HG03558 (cell line): ENCODE measurements at regions not wholly inside any gene's neighbourhood (a gene's known extent, or its start where the extent isn't known, plus 50 kb on each side); places are given as distances from the start of the nearest gene placed in this dataset.

Source experiments
- ATAC-seq: cut with Tn5 transposase; IDR thresholded peaks from one replicate; pipeline ENCODE4 v1.9.1; 2021; ENCODE audit warnings: moderate number of reproducible peaks; ENCODE audit not compliant: unreplicated experiment; ENCODE audit errors: extremely low read depth

DNA sequence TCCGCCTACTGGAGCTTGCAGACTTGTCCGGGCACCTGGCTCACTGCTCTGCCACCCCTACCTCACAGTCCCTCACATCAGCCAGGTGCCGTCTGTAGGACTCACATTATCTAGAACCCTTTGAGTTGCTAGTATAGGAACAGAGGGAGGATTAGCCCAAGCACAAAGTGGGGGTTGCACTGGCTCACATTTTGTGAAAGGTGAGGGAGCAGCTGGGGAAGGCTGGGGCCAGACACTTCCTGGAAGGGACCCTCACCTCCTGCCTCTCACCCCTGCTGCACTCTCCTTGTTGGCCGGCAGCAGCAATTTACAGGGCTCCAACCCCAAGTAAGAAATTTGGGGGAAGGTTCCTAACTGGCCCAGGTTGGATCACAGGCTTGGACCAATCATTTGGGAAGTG, 1031.6 kb downstream of the BCL11B start:
- no peak for ATAC-seq

DNA sequence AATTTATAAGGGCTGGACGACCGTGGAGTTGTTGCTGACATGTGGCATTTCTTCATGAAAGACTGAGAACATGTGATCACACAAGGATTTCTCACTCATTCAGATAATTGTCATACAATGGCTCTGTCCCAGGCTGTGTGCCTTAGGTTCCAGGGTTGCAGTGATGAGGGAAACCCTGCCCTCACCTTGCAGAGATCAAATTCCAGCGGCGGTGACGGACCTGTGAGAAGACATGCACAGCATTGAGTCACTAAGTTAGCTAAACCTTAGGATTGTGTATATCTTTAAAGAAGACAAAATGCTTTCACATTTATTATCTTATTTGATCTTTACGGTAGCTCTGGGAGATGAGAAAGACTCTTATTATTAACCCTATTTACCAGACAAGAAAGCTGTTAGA, 1029.1 kb downstream of the BCL11B start:
- no peak for ATAC-seq

DNA sequence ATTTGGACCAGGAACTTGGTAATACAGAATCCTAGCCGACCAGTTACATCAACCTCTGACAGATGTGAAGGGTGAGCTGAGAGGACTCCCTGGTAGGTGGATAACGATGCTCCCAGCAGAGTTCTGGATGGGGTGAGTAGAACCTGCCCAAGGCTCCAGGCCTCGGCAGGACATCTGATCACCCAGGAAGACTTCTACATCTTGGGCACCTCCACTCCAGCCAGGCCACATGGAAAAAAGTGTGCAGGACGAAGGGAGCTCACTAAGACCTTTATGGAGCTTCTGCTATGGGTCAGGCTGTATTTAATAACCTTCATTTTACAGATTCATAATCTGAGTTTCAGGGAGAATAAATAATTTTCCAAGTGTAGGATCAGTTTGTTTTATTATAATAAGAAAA, 1028.7 kb downstream of the BCL11B start:
- ATAC-seq, result no peak

DNA sequence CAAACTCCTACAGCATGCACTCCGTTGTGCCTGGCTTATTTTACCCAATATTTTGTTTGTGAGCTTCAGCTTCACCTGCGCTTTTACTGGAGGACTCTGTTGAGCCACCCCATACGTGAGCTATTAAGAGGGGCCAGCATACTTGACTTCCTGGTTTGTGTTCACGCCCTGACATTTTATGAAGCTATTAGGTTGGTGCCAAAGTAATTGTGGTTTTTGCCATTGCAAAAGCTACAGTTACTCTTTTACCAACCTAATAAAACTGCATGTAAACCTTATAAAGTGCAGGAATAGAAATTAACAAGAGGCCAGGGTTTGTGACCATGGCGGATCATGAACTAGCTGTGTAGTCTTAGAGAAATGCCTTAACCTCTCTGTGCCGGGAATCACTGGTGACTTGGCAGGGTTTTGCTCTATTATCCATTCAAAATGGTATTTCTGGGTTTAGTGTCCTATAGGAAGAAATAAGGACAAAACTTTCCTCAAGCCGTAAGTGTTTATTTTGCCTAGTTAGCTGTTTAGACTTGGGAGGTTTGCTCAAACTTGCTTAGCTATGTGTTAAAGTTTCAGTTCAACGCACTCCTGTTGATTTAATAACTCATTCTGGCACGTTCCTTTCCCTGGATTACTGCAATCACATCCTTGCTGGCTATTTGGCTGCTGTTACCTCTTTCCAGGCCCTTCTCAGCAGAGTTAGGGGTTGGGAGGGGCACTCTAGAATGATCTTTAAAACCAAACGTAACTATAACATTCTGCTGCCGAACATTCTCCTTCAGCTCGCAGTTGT, 1027.6 kb downstream of the BCL11B start:
- ATAC-seq, result no peak

DNA sequence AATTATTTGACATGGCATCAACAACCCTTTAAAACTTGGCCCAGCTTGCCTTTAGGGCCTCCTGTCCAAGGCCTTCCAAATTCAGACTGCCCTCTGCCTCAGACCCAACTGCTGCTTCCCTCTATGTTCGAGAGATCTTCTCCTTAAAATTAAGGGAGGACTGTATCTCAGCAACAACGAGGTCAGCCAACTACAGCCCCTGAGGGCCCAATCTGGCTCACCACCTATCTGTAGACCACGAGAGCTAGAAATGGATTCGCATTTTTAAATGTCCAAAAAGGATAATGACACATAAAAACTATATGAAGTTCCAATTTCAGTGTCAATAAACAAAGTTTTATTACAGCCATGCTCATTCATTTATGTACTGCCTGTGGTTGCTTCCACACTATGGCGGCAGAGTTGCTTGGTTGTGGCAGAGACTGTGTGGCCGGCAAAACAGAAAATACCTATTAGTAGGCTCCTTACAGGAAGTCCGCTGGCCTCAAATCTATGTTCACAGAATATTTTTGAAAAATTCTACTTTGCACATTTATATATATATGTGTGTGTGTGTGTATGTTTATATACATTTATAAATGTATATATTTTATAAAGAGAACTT, 1026.9 kb downstream of the BCL11B start:
- ATAC-seq, result no peak

DNA sequence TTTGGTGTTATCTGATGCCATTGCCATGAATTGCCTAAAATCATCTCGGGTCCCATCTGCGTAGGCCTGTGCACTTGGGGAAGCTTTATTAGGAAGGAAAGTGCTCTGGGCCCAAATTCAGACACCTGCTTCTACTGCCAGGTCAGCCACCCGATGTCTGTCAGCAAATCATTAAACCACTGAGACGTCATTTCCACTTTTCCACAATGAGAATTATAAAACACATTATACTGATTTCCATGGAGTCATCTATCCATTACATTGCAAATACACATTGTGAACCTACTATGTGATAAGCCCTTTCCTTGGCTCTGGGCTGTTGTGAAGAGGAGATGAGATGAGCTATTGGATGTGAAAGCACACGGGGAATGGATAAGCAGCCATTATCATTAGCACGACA, 1022.9 kb downstream of the BCL11B start:
- ATAC-seq, result no peak

DNA sequence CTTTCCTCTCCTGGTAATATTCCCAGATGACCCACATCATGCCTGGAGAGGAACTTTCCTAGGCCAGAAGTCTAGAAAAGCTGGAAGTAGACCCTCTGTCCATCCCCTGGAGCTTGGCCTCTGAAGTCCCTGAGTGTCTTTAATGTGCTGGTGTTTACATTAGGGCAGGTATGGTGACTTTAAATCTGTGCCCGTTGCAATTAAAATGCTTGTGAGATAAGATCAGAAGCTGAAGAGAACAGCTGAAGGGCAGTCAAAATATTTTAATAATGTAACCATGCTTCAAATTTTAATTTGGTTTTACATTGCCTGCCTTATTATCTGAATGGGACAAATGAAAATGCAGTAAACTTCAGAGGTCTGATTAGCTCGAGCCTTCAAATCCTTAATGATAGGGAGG, 1022.5 kb downstream of the BCL11B start:
- ATAC-seq, result no peak

DNA sequence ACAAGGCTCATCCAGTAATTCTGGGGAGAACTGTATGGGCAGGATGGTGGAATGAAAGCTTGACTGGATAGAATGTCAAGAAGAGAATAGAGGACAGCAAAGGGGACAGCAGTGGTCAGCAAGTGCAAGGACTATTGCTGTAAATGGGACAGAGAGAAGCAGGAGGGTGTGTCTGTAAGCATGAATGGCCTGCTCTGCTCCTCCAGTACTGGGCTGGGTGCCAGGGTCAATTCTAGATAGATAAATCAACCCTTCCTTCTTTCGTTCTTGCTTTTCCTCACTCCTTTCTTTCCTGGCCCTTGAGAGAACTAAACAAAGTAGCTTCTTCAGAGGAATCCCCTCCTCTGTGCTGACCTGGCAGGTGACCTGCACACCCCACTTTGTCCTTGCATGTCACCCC, 1019.2 kb downstream of the BCL11B start:
- ATAC-seq, result no peak

DNA sequence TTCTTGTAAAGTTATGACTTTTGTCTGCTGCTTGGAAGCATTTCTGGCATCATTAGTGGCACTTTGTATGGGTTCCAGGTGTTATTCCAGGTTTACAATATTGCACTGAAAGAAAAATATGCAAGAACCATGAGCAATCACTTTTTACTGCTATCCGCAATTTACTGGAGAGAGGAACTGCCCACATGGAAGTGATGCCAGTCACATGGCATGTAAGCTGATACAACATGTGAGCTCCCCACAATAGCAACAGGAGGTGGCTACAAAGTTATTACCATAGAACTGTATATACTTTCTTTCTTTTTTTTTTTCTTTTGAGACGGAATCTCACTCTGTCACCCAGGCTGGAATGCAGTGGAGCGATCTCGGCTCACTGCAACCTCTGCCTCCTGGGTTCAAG, 1012.1 kb downstream of the BCL11B start:
- no peak for ATAC-seq

DNA sequence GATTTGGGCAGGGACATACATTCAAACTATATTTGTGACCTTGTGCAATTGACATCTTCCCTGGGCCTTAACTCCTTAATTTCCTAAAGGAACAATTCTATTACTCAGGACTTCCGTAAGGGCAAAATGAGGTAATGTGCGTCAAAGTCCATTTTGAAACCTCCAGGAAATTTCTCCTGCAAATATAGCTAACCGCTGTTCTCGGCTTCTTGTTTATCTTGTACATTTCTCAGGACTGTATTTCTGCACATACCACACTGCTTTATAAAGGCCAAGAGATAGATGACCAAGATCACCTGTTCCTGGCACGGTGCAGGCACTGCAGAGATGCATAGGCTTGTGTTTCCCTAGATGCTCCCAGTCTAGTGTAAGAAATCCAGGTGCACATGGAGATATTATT, 1009.4 kb downstream of the BCL11B start:
- ATAC-seq, result no peak

DNA sequence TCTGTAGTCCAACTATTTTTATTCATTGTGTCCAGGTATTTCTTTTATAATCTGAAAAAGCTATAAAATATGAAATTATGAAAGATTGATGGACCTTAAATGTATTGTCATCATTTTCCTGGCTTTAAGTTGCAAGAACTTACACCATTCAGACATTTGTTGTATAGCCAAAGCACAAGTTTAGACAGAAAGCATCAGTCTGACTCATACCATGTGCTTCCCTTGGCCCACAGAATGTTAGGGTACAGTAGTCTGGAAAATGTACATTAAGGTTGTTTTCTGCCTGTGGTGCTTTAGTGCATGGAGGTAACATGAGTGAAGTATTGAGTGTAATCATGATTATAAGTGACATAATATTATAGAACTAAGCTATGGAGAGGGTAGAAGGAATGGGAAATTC, 1002.5 kb downstream of the BCL11B start:
- ATAC-seq, result no peak

DNA sequence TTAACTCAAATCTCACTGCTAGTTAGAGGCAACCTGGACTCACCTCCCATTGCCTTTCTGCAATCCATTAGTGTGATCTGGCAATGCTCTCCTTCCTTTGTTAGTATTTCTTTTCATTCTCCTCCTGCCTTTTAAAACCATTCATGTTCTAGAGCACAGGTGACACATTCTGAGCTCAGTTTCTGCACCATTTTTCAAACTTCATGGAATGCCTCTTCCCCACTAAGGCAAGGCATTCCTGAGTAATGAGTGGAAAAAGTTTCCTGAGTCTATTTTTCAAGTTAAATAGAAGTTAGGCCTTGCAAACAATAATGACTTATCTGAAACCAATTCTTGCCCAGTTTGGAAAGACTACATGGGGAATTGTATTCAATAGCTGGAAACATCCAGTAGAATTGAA, 1001.8 kb downstream of the BCL11B start:
- ATAC-seq, result no peak

DNA sequence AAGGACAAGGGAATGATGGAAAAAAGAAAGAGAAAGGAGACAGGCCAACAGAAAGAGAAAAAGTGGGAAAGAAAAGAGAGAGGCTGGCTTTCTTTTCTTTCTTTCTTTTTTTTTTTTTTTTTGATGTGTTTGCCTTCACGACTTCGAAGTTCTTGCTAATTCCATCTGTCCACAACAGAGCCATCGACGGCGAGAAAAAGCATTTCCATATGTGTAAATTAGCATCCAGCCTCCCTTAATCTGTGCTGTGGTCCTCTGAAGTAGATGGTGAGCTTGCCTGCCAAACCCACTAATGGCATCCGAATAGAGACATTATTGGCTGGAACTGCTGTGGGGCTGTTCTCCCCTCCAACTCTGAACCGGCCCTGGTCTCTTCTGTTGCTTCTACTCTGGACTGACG, 997.4 kb downstream of the BCL11B start:
- ATAC-seq, result no peak

DNA sequence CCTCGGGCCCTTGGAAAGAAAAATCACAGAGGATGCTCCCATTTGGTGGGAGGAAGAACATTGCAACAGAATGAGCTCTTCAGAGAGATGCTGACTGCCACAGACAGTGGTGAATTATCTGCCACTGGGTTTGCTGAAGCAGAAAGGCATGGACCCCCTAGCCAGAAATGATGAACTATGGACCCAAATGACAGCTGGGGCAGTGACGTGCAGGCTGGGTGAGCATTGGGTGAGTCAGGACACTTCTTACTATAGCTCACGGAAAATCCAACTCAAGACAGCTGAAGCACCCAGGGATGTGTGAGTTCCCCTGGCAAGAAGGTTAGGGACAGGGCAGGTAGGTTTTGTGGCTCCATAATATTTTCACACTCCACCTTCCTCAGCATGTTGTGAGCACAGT, 993.2 kb downstream of the BCL11B start:
- ATAC-seq, result no peak

DNA sequence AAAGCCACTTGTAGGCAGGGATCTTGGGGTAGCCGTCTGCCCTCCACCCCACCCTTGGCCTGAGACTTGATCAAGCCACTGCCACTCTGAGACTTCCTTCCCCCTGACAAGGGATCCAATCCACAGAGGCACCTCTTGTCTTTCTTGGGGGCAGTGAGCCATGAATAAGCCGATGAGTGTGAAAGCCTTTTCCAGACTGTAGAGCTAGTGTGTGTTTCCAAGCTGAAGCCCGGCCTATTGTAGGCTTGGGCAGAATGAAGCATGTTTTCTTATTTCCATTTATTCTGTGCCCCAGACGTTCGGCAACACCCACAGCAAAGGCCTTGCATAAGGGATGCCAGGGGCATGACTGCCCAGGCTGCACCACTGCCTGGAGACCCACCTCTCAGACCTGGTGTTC, 991.6 kb downstream of the BCL11B start:
- no peak for ATAC-seq

DNA sequence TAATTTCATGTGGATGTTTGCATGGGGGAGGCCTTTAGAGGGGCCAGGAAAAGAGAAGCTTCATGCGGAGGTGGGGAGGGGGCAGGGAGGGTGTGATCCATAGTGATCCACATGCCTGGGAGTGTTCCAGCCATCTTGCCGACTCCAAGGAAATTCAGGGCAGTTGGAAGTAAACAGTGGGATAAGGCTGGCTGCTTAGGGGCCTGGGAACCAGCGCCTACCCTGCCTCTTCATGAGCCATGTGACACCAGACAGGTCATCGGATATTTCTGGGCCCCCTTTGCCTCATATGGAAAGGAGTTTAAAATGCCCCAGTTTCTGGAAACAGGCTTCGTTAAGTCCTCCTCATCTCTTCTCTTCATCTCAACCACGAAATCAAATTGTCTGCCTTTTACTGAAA, 983.2 kb downstream of the BCL11B start:
- no peak for ATAC-seq

DNA sequence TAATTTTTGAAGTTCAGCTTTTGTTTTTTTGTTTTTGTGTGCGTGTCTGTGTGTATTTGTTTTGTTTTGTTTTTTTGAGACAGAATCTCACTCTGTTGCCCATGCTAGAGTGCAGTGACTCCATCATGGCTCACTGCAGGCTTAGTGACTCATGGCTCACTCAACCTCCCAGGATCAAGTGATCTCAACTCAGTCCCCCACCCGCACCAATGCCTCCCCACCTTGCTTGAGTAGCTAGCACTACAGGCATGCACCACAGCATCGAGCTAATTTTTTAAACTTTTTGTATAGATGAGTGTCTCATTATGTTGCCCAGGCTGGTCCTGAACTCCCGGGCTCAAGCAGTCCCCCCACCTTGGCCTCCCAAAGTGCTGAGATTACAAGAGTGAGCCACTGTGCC, 981.4 kb downstream of the BCL11B start:
- no peak for ATAC-seq

DNA sequence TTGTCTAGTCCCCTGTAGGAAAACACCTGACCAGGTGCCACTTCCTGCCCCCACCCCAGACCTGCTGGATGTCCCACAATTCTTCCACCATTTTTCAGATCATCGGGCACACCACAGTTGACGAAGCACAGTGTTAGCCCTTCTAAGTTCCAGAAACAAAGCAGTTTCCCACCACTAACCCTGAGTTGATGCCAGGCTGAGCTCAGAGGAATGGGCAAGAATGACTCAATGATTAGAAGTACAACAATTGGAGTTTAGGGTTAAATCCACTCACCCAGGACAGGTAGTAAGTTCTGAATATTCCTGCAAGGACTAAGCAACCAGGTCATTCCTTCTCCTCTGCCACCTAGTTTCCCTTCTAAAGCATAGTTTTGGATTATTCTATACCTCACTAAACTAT, 979.8 kb downstream of the BCL11B start:
- no peak for ATAC-seq

DNA sequence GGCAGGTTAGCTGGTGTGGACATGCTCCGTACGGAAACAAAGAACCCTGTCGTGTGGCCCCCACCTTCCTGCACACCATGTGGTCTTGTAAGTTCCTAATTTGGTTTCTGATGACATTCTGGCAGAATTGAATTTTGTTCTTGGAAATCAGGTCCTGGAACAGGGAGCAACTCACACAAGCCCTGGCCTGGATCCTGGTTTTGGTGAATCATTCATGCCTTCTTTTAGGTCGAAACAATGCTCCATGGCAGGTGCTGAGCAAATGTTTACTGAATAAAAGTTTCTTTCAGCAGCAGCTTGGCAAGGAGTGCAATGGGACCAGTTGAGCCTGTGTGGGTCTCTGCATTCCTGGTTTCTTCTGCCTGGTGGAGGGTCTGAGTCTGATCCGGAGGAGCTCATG, 978.4 kb downstream of the BCL11B start:
- no peak for ATAC-seq

DNA sequence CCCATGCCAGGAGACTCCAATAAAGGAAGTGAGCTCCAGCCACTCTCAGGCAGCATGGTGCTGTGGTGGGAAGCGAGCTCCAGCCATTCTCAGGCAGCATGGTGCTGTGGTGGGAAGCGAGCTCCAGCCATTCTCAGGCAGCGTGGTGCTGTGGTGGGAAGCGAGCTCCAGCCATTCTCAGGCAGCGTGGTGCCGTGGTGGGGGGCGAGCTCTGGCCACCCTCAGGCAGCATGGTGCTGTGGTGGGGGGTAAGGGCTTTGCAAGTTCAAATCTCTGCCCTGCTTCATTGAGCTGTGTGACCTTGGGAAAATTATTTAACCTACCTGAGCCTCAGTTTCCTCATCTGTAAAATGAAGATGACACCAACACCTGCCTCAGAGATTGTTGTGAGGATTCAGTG, 975.1 kb downstream of the BCL11B start:
- no peak for ATAC-seq

DNA sequence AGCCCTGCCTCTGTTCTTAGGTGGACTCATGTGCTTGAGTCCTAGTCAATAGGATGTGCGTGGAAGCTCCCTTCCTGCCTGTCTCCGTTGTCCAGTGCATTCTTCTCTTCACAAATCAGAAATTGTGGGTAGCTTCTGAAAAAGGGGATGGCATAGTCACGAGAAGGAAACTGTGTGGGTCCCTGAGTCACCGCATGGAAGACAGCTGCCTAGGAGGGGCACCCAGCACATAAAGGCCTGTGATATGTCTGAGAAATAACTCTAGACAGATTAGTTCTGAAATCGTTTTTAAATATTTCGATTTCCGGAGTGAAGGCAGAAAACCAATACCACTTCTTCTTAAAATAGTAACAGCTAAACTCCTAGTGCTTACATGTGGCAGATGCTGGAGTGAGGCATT, 974.4 kb downstream of the BCL11B start:
- ATAC-seq, result no peak
